HepG2 (cell line): ENCODE measurements at regions not wholly inside any gene's neighbourhood (a gene's known extent, or its start where the extent isn't known, plus 50 kb on each side); places are given as distances from the start of the nearest gene placed in this dataset.

Experiments used
- ARID5B ChIP-seq: IDR thresholded peaks from 2 replicates; pipeline ENCODE4 v1.4.0; 2020; ENCODE audit warnings: mild to moderate bottlenecking, missing genetic modification reagents
- ARNT2 ChIP-seq: sonication (generic); formaldehyde crosslinking; IDR thresholded peaks from 2 replicates; pipeline ENCODE4 v1.8.0; 2022; ENCODE audit warnings: mild to moderate bottlenecking, low read depth, missing genetic modification reagents, moderate library complexity
- ATF1 ChIP-seq: IDR thresholded peaks from 2 replicates; pipeline ENCODE4 v1.6.1; 2016; ENCODE audit warnings: mild to moderate bottlenecking, control low read depth
- CREB1 ChIP-seq, 2 experiments: fragments of 450-650 bp in 1 of 2; IDR thresholded peaks; 2 replicates each; pipeline ENCODE4 v1.6.1; 2016 to 2017; ENCODE audit warnings: control low read depth in 1 of 2, mild to moderate bottlenecking in 1 of 2, missing compliant biosample characterization in 1 of 2, missing genetic modification characterization in 1 of 2
- CREM ChIP-seq, 2 experiments: sonication (generic) in 1 of 2; formaldehyde crosslinking in 1 of 2; IDR thresholded peaks; 2 replicates each; pipeline versions ENCODE4 v1.4.0 to v1.6.1; 2016 to 2020; ENCODE audit warnings: antibody characterized with exemption in 1 of 2, mild to moderate bottlenecking in 1 of 2, missing genetic modification reagents in 1 of 2
- EHMT2 ChIP-seq: fragments of 200-600 bp; sonication (generic); IDR thresholded peaks from 2 replicates; pipeline ENCODE4 v1.7.0; 2017; ENCODE audit warnings: antibody characterized with exemption, low read depth, low read length, borderline replicate concordance
- ELF1 ChIP-seq: sonication (generic); formaldehyde crosslinking; IDR thresholded peaks from 2 replicates; pipeline ENCODE4 v1.4.0; 2020; ENCODE audit warnings: missing genetic modification reagents
- FOXA1 ChIP-seq, 2 experiments: fragments of 450-650 bp in 1 of 2; sonication (generic) in 1 of 2; formaldehyde crosslinking in 1 of 2; IDR thresholded peaks; 2 replicates each; pipeline versions ENCODE4 v1.4.0 to v1.6.1; 2016 to 2020; ENCODE audit warnings: missing genetic modification reagents in 1 of 2
- GATAD2A ChIP-seq: IDR thresholded peaks from 2 replicates; pipeline ENCODE4 v1.6.1; 2016
- GZF1 ChIP-seq: sonication (generic); formaldehyde crosslinking; IDR thresholded peaks from 2 replicates; pipeline ENCODE4 v1.5.1; 2020; ENCODE audit warnings: mild to moderate bottlenecking, missing genetic modification reagents
- HIVEP1 ChIP-seq: sonication (generic); formaldehyde crosslinking; IDR thresholded peaks from 2 replicates; pipeline ENCODE4 v1.4.0; 2020; ENCODE audit warnings: mild to moderate bottlenecking, missing genetic modification reagents
- MBD4 ChIP-seq: IDR thresholded peaks from 2 replicates; pipeline ENCODE4 v1.6.1; 2012; ENCODE audit warnings: low read length, inconsistent platforms, borderline replicate concordance
- PATZ1 ChIP-seq: sonication (generic); formaldehyde crosslinking; IDR thresholded peaks from 2 replicates; pipeline ENCODE4 v1.4.0; 2020; ENCODE audit warnings: missing genetic modification reagents
- RARA ChIP-seq: IDR thresholded peaks from 2 replicates; pipeline ENCODE4 v1.6.1; 2016; ENCODE audit warnings: missing genetic modification reagents, missing compliant biosample characterization
- SATB2 ChIP-seq: sonication (generic); formaldehyde crosslinking; IDR thresholded peaks from 2 replicates; pipeline ENCODE4 v1.5.0; 2020; ENCODE audit warnings: missing genetic modification reagents
- SIX1 ChIP-seq: sonication (generic); formaldehyde crosslinking; IDR thresholded peaks from 2 replicates; pipeline ENCODE4 v1.4.0; 2020; ENCODE audit warnings: missing genetic modification reagents, borderline replicate concordance
- SOX13 ChIP-seq, 3 experiments: fragments of 450-650 bp in 1 of 3; sonication (generic) in 1 of 3; formaldehyde crosslinking in 1 of 3; IDR thresholded peaks in 2 of 3; conservative IDR thresholded peaks in 1 of 3; 2 replicates each; pipeline versions ENCODE4 v1.5.0 to v1.6.1; 2016 to 2020; ENCODE audit warnings: antibody characterized with exemption in 1 of 3, mild to moderate bottlenecking in 1 of 3, missing compliant biosample characterization in 1 of 3, missing genetic modification reagents in 1 of 3, moderate library complexity in 1 of 3
- TIGD3 ChIP-seq: sonication (generic); formaldehyde crosslinking; IDR thresholded peaks from 2 replicates; pipeline ENCODE4 v1.5.1; 2020; ENCODE audit warnings: mild to moderate bottlenecking, missing genetic modification reagents, borderline replicate concordance
- ZFP36L1 ChIP-seq: sonication (generic); formaldehyde crosslinking; IDR thresholded peaks from 2 replicates; pipeline ENCODE4 v1.8.0; 2022; ENCODE audit warnings: mild to moderate bottlenecking, missing genetic modification reagents, moderate library complexity
- ZFYVE20 ChIP-seq: sonication (generic); formaldehyde crosslinking; IDR thresholded peaks from 2 replicates; pipeline ENCODE4 v1.8.0; 2023; ENCODE audit warnings: low read depth, mild to moderate bottlenecking, moderate library complexity, missing genetic modification reagents, borderline replicate concordance
- ZNF44 ChIP-seq: sonication (generic); formaldehyde crosslinking; IDR thresholded peaks from 2 replicates; pipeline ENCODE4 v1.5.1; 2020; ENCODE audit warnings: mild to moderate bottlenecking, missing genetic modification reagents

- TF ChIP-seq SOX13 (IDR thresholded peaks at IDR 0.05) (peak; percentile 70; the same call in 1 of the 2 replicates), SOX13 (CRISPR knock-in tag; conservative IDR thresholded peaks at IDR 0.05 in 1 of 2, IDR thresholded peaks at IDR 0.05 in 1 of 2) (peak in 1 of 2 experiments; percentile 91; a peak in 2 of 4 replicates), TIGD3 (CRISPR knock-in tag) (no peak), SATB2 (CRISPR knock-in tag) (no peak), ELF1 (peak; percentile 45; the same call in 1 of the 2 replicates), ZFYVE20 (CRISPR knock-in tag) (no peak), GZF1 (CRISPR knock-in tag) (no peak), PATZ1 (CRISPR knock-in tag) (0 out of 2 replicates have a peak, but pooled peaks have one; percentile 11), GATAD2A (CRISPR knock-in tag) (peak; percentile 86), RARA (CRISPR knock-in tag) (peak; percentile 75), ATF1 (0 out of 2 replicates have a peak, but pooled peaks have one; percentile 27), ZFP36L1 (CRISPR knock-in tag) (peak; percentile 52; the same call in 1 of the 2 replicates), CREM (IDR thresholded peaks at IDR 0.05) (peak; percentile 93), CREM (CRISPR knock-in tag; IDR thresholded peaks at IDR 0.05) (no peak), CREB1 (IDR thresholded peaks at IDR 0.05) (no peak), CREB1 (CRISPR knock-in tag; IDR thresholded peaks at IDR 0.05) (peak; percentile 64), FOXA1 (IDR thresholded peaks at IDR 0.05) (peak; percentile 74), FOXA1 (CRISPR knock-in tag; IDR thresholded peaks at IDR 0.05) (peak; percentile 95), HIVEP1 (CRISPR knock-in tag) (no peak), EHMT2 (no peak), ZNF44 (CRISPR knock-in tag) (no peak), ARNT2 (no peak), ARID5B (peak; percentile 85), MBD4 (peak; percentile 76; the same call in 1 of the 2 replicates), SIX1 (CRISPR knock-in tag) (peak; percentile 58; the same call in 1 of the 2 replicates)
These were observed 53.9 kb upstream of the RPS6KA3 start (continued) for GRCh38 chrX:20320461-20321159.
